Heart left ventricle (tissue), 16 donors: ENCODE measurements at regions not wholly inside any gene's neighbourhood (a gene's known extent, or its start where the extent isn't known, plus 50 kb on each side); places are given as distances from the start of the nearest gene placed in this dataset.

Source experiments
- ATAC-seq, 4 donors: fragments of 200-7000 bp; cut with Tn5 transposase; one replicate each; pipeline ENCODE4 v1.9.1; 2020 to 2022; ENCODE audit warnings: moderate library complexity in 4 of 4, mild to moderate bottlenecking in 3 of 4, moderate number of reproducible peaks in 1 of 4
- DNase-seq, 5 donors: peaks; one replicate each; pipeline ENCODE4 v3.0.0-alpha.2; 2020
- H3K27ac ChIP-seq, 12 donors: fragments of 200-600 bp; sonication (generic) in 4 of 12; one replicate each; pipeline versions ENCODE4 v1.5.0 to v1.8.0; 2016 to 2022; ENCODE audit warnings: mild to moderate bottlenecking in 2 of 12
- H3K27me3 ChIP-seq, 9 donors: fragments of 200-600 bp; sonication (generic) in 2 of 9; one replicate each; pipeline versions ENCODE4 v1.5.1 to v1.8.0; 2016 to 2022; ENCODE audit warnings: mild to moderate bottlenecking in 3 of 9
- H3K36me3 ChIP-seq, 9 donors: fragments of 200-600 bp; sonication (generic) in 2 of 9; one replicate each; pipeline versions ENCODE4 v1.5.0 to v1.8.0; 2018 to 2022; ENCODE audit warnings: mild to moderate bottlenecking in 2 of 9
- H3K4me1 ChIP-seq, 12 donors: fragments of 200-600 bp; sonication (generic) in 4 of 12; one replicate each; pipeline versions ENCODE4 v1.5.0 to v1.8.0; 2016 to 2022; ENCODE audit warnings: mild to moderate bottlenecking in 3 of 12
- H3K4me3 ChIP-seq, 12 donors: fragments of 200-600 bp; sonication (generic) in 4 of 12; one replicate each; pipeline versions ENCODE4 v1.5.0 to v1.8.0; 2017 to 2022; ENCODE audit warnings: mild to moderate bottlenecking in 9 of 12, moderate library complexity in 4 of 12
- H3K9me3 ChIP-seq, 12 donors: fragments of 200-600 bp; sonication (generic) in 4 of 12; one replicate each; pipeline versions ENCODE4 v1.5.0 to v1.8.0; 2016 to 2022; ENCODE audit warnings: mild to moderate bottlenecking in 1 of 12
- CTCF ChIP-seq, 12 donors: fragments of 200-600 bp; sonication (generic) in 4 of 12; IDR thresholded peaks; one replicate each; pipeline versions ENCODE4 v1.5.0 to v1.8.0; 2018 to 2022; ENCODE audit warnings: antibody characterized with exemption in 12 of 12, mild to moderate bottlenecking in 5 of 12
- POLR2A ChIP-seq, 2 donors: fragments of 450-650 bp; IDR thresholded peaks; one replicate each; pipeline ENCODE4 v1.6.1; 2017; ENCODE audit warnings: antibody characterized with exemption in 2 of 2, mild to moderate bottlenecking in 2 of 2, moderate library complexity in 2 of 2
- WGBS, 4 donors: extraction: QIAGEN DNeasy Blood & Tissue Kit in 2 of 4; methylation state at CpG; one replicate each; pipeline versions ENCODE4 v1.1.5 to v1.1.7; 2013 to 2018; 5-methylcytosine and 5-hydroxymethylcytosine counted together
- intact Hi-C, 10 donors: fragments of 100-400 bp; cut with DNase I; formaldehyde crosslinking; loops; one replicate each; pipeline versions ENCODE4 v1.11.1 to v1.14.2; 2022
- donor health status: ischemic (EF 13 %, LVEDD 7.1; RV severe dilation, severe dysfunction).
- donor health status: healthy with polysubstance abuse.
- donor health status: DM: no; HTN: yes; CAD: no.
- donor health status: DM: no; HTN: no; CAD: no.
- donor health status: ischemic (EF 25% LVEDD 6.9; RV normal size, moderate dysfunction).
- donor health status: ischemic (EF 25% LVEDD 5.7; RV mildly dilated, moderate dysfunction).
- donor health status: healthy.
- donor health status: DM: yes; HTN: yes; CAD: no.
- donor health status: ischemic (EF 35%, LVEDD 5.7; RV mildly dilated, moderate dysfunction).
- donor health status: nonischemic (EF 11% LVEDD 7.7; RV severe dilation, severe dysfunction).
- donor health status: DM: yes; HTN: yes; CAD: no.
- donor health status: PGD.
- donor health status: ischemic (EF 29% LVEDD 5.4; RV normal size, mild dysfunction).
- donor health status: nonischemic (EF 23%, LVEDD 6.1; RV moderate dilation, normal function).

- intact Hi-C loops: loop anchor here in 1 of 10 donors (10.0 kb wide), 1 partner anchor 104 kb away; no protein-coding TSS in a partner anchor
- H3K4me3 ChIP-seq: no peak overlapping the region
- no peaks in the 10 kb centered on the region for H3K36me3 ChIP-seq
- WGBS, 4 donors: 92 to 98% (median 95%) methylated on average over 2 of the region's 2 CpGs
- H3K27me3 ChIP-seq: no peaks in the 10 kb centered on the region
- H3K4me1 ChIP-seq: peaks cover 0 to 13% (median 0%) of the 10 kb centered on the region in 12 donors
- no peaks in the 10 kb centered on the region for H3K9me3 ChIP-seq
- TF ChIP-seq CTCF (IDR thresholded peaks at IDR 0.05) (no peak), POLR2A (IDR thresholded peaks at IDR 0.05) (no peak)
- no peak overlapping the region for H3K27ac ChIP-seq
- DNase-seq (no peak), ATAC-seq (no peak)
Measured at GRCh38 chr5:65068410-65068809, 299.7 kb downstream of the CWC27 start.

- H3K36me3 ChIP-seq: no peaks in the 10 kb centered on the region
- H3K27me3 ChIP-seq: no peaks in the 10 kb centered on the region
- WGBS, 4 donors: 59 to 71% (median 63%) methylated on average over 1 of the region's 1 CpG
- H3K27ac ChIP-seq: no peak overlapping the region
- intact Hi-C loops: no loop called here
- H3K9me3 ChIP-seq: no peaks in the 10 kb centered on the region
- TF ChIP-seq CTCF (IDR thresholded peaks at IDR 0.05): no peak
- peaks cover 0 to 13% (median 0%) of the 10 kb centered on the region in 12 donors for H3K4me1 ChIP-seq
- ATAC-seq: no peak
- no peak overlapping the region for H3K4me3 ChIP-seq
- DNase-seq: no peak
Measured at GRCh38 chr5:65070026-65070425, 301.3 kb downstream of the CWC27 start.

- 89 to 97% (median 91%) methylated on average over 8 of the region's 8 CpGs for WGBS, 4 donors
- no peak for ATAC-seq
- no peak overlapping the region for H3K4me3 ChIP-seq
- DNase-seq: no peak
- no peak for TF ChIP-seq CTCF (IDR thresholded peaks at IDR 0.05)
- TF ChIP-seq POLR2A (IDR thresholded peaks at IDR 0.05): no peak
- intact Hi-C loops: no loop called here
- H3K27me3 ChIP-seq: no peaks in the 10 kb centered on the region
- H3K9me3 ChIP-seq: no peaks in the 10 kb centered on the region
- peaks cover 0 to 17% (median 9%) of the 10 kb centered on the region in 12 donors for H3K4me1 ChIP-seq
- no peak overlapping the region for H3K27ac ChIP-seq
- H3K36me3 ChIP-seq: no peaks in the 10 kb centered on the region
Measured at GRCh38 chr5:65072850-65073249, 304.1 kb downstream of the CWC27 start.

- ATAC-seq (no peak), DNase-seq (no peak)
- WGBS, 4 donors: 81 to 89% (median 85%) methylated on average over 8 of the region's 8 CpGs
- no peaks in the 10 kb centered on the region for H3K36me3 ChIP-seq
- no peaks in the 10 kb centered on the region for H3K9me3 ChIP-seq
- TF ChIP-seq CTCF (IDR thresholded peaks at IDR 0.05) (no peak), POLR2A (IDR thresholded peaks at IDR 0.05) (no peak)
- H3K27me3 ChIP-seq: no peaks in the 10 kb centered on the region
- H3K4me1 ChIP-seq: peaks cover 0 to 17% (median 9%) of the 10 kb centered on the region in 12 donors
- intact Hi-C loops: no loop called here
- H3K27ac ChIP-seq: no peak overlapping the region
- H3K4me3 ChIP-seq: no peak overlapping the region
Measured at GRCh38 chr5:65073250-65073661, 304.5 kb downstream of the CWC27 start.
